Stimulated activated CD4-positive, alpha-beta T cell treated with anti-CD3 and anti-CD28 coated beads, Interleukin-2, amount 100 ng/mL, for 24 hours (primary cell): ENCODE measurements at regions not wholly inside any gene's neighbourhood (a gene's known extent, or its start where the extent isn't known, plus 50 kb on each side); places are given as distances from the start of the nearest gene placed in this dataset.

ENCODE experiments used
- DNase-seq, 2 donors: peaks; one replicate each; pipeline ENCODE4 v3.0.0-alpha.2; 2020

GRCh38 chr5:3006961-3007551 is 255.6 kb upstream of the IRX2 start:
- no peak for DNase-seq

- DNase-seq = no peak
Measured at GRCh38 chr5:3006526-3006925, 255.0 kb upstream of the IRX2 start.

GRCh38 chr5:3004361-3005080 is 253.0 kb upstream of the IRX2 start:
- no peak for DNase-seq

GRCh38 chr5:3002230-3002629 is 250.8 kb upstream of the IRX2 start:
- no peak for DNase-seq

- DNase-seq = no peak
Measured at GRCh38 chr5:3000631-3001030, 249.2 kb upstream of the IRX2 start.

- DNase-seq = no peak
Measured at GRCh38 chr5:2999926-3000325, 248.4 kb upstream of the IRX2 start.

- DNase-seq = no peak
Measured at GRCh38 chr5:2998106-2998505, 246.6 kb upstream of the IRX2 start.

- DNase-seq = no peak
Measured at GRCh38 chr5:2997179-2997578, 245.7 kb upstream of the IRX2 start.

- DNase-seq = no peak
Measured at GRCh38 chr5:2996687-2997086, 245.2 kb upstream of the IRX2 start.

- DNase-seq = no peak
Measured at GRCh38 chr5:2996248-2996647, 244.8 kb upstream of the IRX2 start.

GRCh38 chr5:2995667-2996066 is 244.2 kb upstream of the IRX2 start:
- DNase-seq = no peak

GRCh38 chr5:2995035-2995434 is 243.6 kb upstream of the IRX2 start:
- no peak for DNase-seq

GRCh38 chr5:2993771-2994170 is 242.3 kb upstream of the IRX2 start:
- no peak for DNase-seq

- no peak for DNase-seq
Measured at GRCh38 chr5:2993301-2993700, 241.8 kb upstream of the IRX2 start.

GRCh38 chr5:2992806-2993205 is 241.3 kb upstream of the IRX2 start:
- no peak for DNase-seq

- no peak for DNase-seq
Measured at GRCh38 chr5:2991884-2992283, 240.4 kb upstream of the IRX2 start.

GRCh38 chr5:2989517-2989916 is 238.0 kb upstream of the IRX2 start:
- DNase-seq = no peak

- DNase-seq = no peak
Measured at GRCh38 chr5:2986301-2986700, 234.8 kb upstream of the IRX2 start.

- DNase-seq = no peak
Measured at GRCh38 chr5:2985718-2986117, 234.2 kb upstream of the IRX2 start.

- DNase-seq = no peak
Measured at GRCh38 chr5:2983583-2984300, 232.3 kb upstream of the IRX2 start.

GRCh38 chr5:2981652-2982051 is 230.2 kb upstream of the IRX2 start:
- DNase-seq = no peak

GRCh38 chr5:2981035-2981434 is 229.6 kb upstream of the IRX2 start:
- DNase-seq = no peak

GRCh38 chr5:2960294-2960693 is 208.8 kb upstream of the IRX2 start:
- no peak for DNase-seq

GRCh38 chr5:2958976-2959375 is 207.5 kb upstream of the IRX2 start:
- no peak for DNase-seq
